WI38 (cell line): ENCODE measurements at regions not wholly inside any gene's neighbourhood (a gene's known extent, or its start where the extent isn't known, plus 50 kb on each side); places are given as distances from the start of the nearest gene placed in this dataset.

Source experiments
- H3K4me3 ChIP-seq: 2 replicates; pipeline ENCODE4 v1.5.1; 2011; ENCODE audit warnings: low read depth, mild to moderate bottlenecking, control low read depth, low read length
- CTCF ChIP-seq: IDR thresholded peaks from 2 replicates; pipeline ENCODE4 v1.5.1; 2012; ENCODE audit warnings: low read depth, mild to moderate bottlenecking, control low read depth, low read length

GRCh38 chr12:115898670-115899069, 378.8 kb downstream of the MED13L start:
- H3K4me3 ChIP-seq = no peak overlapping the region
- no peak for TF ChIP-seq CTCF

GRCh38 chr12:115897729-115898128, 379.8 kb downstream of the MED13L start:
- H3K4me3 ChIP-seq = no peak overlapping the region
- no peak for TF ChIP-seq CTCF

- H3K4me3 ChIP-seq = no peak overlapping the region
- TF ChIP-seq CTCF = peak; percentile 43
Measured at GRCh38 chr12:115895247-115895646, 382.2 kb downstream of the MED13L start.

GRCh38 chr12:115891556-115892164, 385.8 kb downstream of the MED13L start:
- no peak for TF ChIP-seq CTCF
- H3K4me3 ChIP-seq = no peak overlapping the region

GRCh38 chr12:115886666-115887065, 390.8 kb downstream of the MED13L start:
- no peak for TF ChIP-seq CTCF
- H3K4me3 ChIP-seq = no peak overlapping the region

- no peak for TF ChIP-seq CTCF
- H3K4me3 ChIP-seq = no peak overlapping the region
Measured at GRCh38 chr12:115885040-115885690, 392.3 kb downstream of the MED13L start.

- no peak for TF ChIP-seq CTCF
- H3K4me3 ChIP-seq = no peak overlapping the region
Measured at GRCh38 chr12:115882936-115883335, 394.6 kb downstream of the MED13L start.
